ENCODE measurements at regions not wholly inside any gene's neighbourhood (a gene's known extent, or its start where the extent isn't known, plus 50 kb on each side); places are given as distances from the start of the nearest gene placed in this dataset.

- Histone ChIP-seq H3K9ac (replicated peaks in 1 of 4; ENCODE audit: extremely low read depth in 1 of 4, low read depth in 3 of 4, low read length in 3 of 4) (no peak overlapping the region), H3K14ac (ENCODE audit: insufficient read length) (no peak overlapping the region), H2BK120ac (replicated peaks; ENCODE audit: low read depth, low read length) (no peak overlapping the region), H3K4me3 (ENCODE audit: extremely low read depth in 1 of 4, insufficient read depth in 2 of 4, low read depth in 3 of 4, low read length in 4 of 4) (no peak overlapping the region), H3K23me2 (ENCODE audit: low read depth, low read length) (no peaks in the 10 kb centered on the region), H3K23ac (ENCODE audit: insufficient read length) (no peak overlapping the region), H2AFZ (ENCODE audit: low read length) (no peak overlapping the region), H4K91ac (replicated peaks; ENCODE audit: insufficient read length, low read length) (peak overlapping the region; percentile 44), H3K4me2 (ENCODE audit: insufficient read depth in 1 of 2, low read depth in 2 of 2, low read length in 2 of 2) (no peak overlapping the region), H3K56ac (replicated peaks; ENCODE audit: insufficient read length, low read depth, low read length) (no peak overlapping the region), H3K4me1 (replicated peaks in 1 of 4; ENCODE audit: control insufficient read depth in 3 of 4, insufficient read depth in 4 of 4, low read length in 3 of 4) (peaks cover 0 to 7% (median 6%) of the 10 kb centered on the region in 4 experiments; a peak in 3 of 7 replicates), H4K5ac (ENCODE audit: insufficient read length, low read depth, low read length) (no peak overlapping the region), H3K27ac (ENCODE audit: low read depth, low read length) (no peak overlapping the region), H3K4ac (replicated peaks; ENCODE audit: insufficient read length, low read depth, low read length) (no peak overlapping the region), H2BK12ac (ENCODE audit: low read depth, low read length) (peak overlapping the region; percentile 84; the same call in 1 of the 2 replicates), H3K36me3 (ENCODE audit: control insufficient read depth in 2 of 4, insufficient read depth in 4 of 4, low read length in 3 of 4) (no peaks in the 10 kb centered on the region), H3K18ac (ENCODE audit: extremely low read depth, low read length) (no peak overlapping the region; the same call in 1 of the 2 replicates), H2BK5ac (ENCODE audit: low read depth, low read length) (no peak overlapping the region), H2BK20ac (ENCODE audit: low read length) (no peak overlapping the region), H4K8ac (ENCODE audit: extremely low read depth, insufficient read depth, low read length) (no peak overlapping the region), H2BK15ac (ENCODE audit: low read length) (no peak overlapping the region), H3K9me3 (ENCODE audit: insufficient read depth in 2 of 2, low read depth in 1 of 2, low read length in 1 of 2) (no peaks in the 10 kb centered on the region), H3K79me2 (ENCODE audit: control insufficient read depth in 1 of 2, insufficient read depth in 2 of 2, low read length in 2 of 2) (no peaks in the 10 kb centered on the region), H4K20me1 (replicated peaks in 1 of 2; ENCODE audit: control insufficient read depth in 1 of 2, insufficient read depth in 2 of 2, low read length in 2 of 2) (no peaks in the 10 kb centered on the region), H3K27me3 (replicated peaks in 1 of 4; ENCODE audit: control insufficient read depth in 3 of 4, extremely low read depth in 1 of 4, insufficient read depth in 3 of 4, low read length in 3 of 4) (no peaks in the 10 kb centered on the region), H3K79me1 (ENCODE audit: low read depth, low read length) (no peaks in the 10 kb centered on the region), H2AK5ac (ENCODE audit: low read depth, low read length) (no peak overlapping the region)
- CTCF ChIA-PET (ENCODE audit: partially characterized antibody) = interaction anchor here (1.0 kb wide), 1 partner anchor 11 kb away, joined by 3 read pairs; no protein-coding TSS in a partner anchor
- DNase-seq (ENCODE audit: low read depth in 1 of 2, low spot score in 2 of 2) (no peak), FAIRE-seq (no peak)
- WGBS, 2 experiments (ENCODE audit: extremely low coverage in 1 of 2, insufficient coverage in 1 of 2, insufficient read length in 1 of 2, insufficient replicate concordance in 2 of 2, low coverage in 1 of 2, low lambda C conversion rate in 2 of 2, missing lambda C conversion rate in 1 of 2) = 97% methylated on average over 6 of the region's 6 CpGs; no CpG with 5 or more reads in 1 of the 2 experiments
- POLR2A ChIA-PET (ENCODE audit: partially characterized antibody) = no interaction called here
- TF ChIP-seq ATF2 (IDR thresholded peaks at IDR 0.05; ENCODE audit: low read length) = no peak
- TF ChIP-seq NRF1 (IDR thresholded peaks at IDR 0.05; ENCODE audit: low read depth, low read length) = no peak
- no peak for TF ChIP-seq SIRT6 (IDR thresholded peaks at IDR 0.05; ENCODE audit: low read length)
- TF ChIP-seq RNF2 (IDR thresholded peaks at IDR 0.05; ENCODE audit: borderline replicate concordance, low read depth, low read length, missing control alignments, poor library complexity, severe bottlenecking) = no peak
- no peak for TF ChIP-seq CBX8 (IDR thresholded peaks at IDR 0.05; ENCODE audit: borderline replicate concordance, low read depth, low read length)
- no peak for TF ChIP-seq KDM5A (IDR thresholded peaks at IDR 0.05; ENCODE audit: low read length)
- TF ChIP-seq EGR1 (IDR thresholded peaks at IDR 0.05; ENCODE audit: borderline replicate concordance, low read depth, low read length) = no peak
- no peak for TF ChIP-seq SAP30 (IDR thresholded peaks at IDR 0.05; ENCODE audit: insufficient read depth, insufficient replicate concordance, low read length)
- no peak for TF ChIP-seq TBP (IDR thresholded peaks at IDR 0.05; ENCODE audit: low read depth, low read length)
- no peak for TF ChIP-seq POU5F1 (IDR thresholded peaks at IDR 0.05; ENCODE audit: low read depth, low read length)
- TF ChIP-seq MAX (IDR thresholded peaks at IDR 0.05) = no peak
- TF ChIP-seq BRCA1 (IDR thresholded peaks at IDR 0.05; ENCODE audit: low read depth, low read length) = no peak
- no peak for TF ChIP-seq SP4 (IDR thresholded peaks at IDR 0.05; ENCODE audit: low read length)
These were observed 65.9 kb upstream of the SH3BP4 start for GRCh38 chr2:234885886-234886285.
